Suppressor macrophage treated with lipopolysaccharide for 4 hours (primary cell): ENCODE measurements at regions not wholly inside any gene's neighbourhood (a gene's known extent, or its start where the extent isn't known, plus 50 kb on each side); places are given as distances from the start of the nearest gene placed in this dataset.

ENCODE experiments used
- DNase-seq: peaks from one replicate; pipeline ENCODE4 v3.0.0-alpha.2; 2020

DNA sequence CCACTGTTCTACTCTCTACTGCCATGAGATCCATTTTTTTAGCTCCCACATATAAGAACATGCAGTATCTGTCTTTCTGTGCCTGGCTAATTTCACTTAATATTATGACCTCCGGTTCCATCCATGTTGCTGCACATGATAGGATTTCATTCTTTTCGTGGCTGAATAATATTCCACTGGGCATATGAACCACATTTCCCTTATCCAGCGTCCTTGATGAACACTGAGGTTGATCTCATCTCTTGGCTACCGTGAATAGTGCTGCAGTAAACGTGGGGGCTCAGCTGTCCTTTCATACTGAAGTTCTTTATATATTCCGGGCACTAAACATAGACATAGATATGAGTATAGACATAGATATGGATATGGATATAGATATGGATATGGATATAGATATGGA, 109.3 kb upstream of the TNRC6C start:
- no peak for DNase-seq

DNA sequence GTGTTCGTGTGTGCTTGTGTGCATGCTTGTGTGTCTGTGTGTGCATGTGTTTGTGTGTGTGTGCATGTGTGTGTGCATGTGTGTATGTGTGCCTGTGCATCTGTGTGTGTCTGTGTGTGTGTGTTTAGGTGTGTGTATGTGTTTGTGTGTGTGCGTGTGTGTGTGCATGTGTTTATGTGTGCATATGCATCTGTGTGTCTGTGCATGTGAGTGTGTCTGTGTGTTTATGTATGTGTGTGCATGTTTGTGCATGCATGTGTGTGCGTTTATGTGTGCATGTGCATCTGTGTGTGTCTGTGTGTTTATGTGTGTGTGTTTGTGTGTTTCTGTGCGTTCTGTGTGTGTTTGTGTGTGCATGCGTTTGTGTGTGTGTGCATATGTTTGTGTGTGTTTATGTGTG, 106.6 kb upstream of the TNRC6C start:
- no peak for DNase-seq

DNA sequence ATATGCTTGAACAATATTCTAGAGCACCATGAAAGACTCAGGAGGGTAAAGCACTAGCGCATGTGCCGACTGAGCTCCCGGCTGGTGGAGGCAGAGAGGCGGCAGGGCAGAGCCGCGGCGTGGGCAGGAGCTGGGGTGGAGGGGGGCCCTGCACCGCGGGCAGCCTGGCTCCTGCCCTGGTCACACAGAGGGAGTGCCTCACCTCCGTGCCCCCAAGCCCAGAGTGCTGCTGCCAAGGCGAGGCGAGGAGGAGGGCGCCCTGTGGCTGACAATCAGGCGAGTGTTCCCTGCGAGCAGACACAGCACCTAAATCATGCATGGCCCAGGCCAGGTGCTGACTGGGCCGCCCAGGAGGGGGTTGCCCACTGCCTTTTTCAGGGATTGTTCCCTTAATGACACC, 105.8 kb upstream of the TNRC6C start:
- DNase-seq, result no peak

DNA sequence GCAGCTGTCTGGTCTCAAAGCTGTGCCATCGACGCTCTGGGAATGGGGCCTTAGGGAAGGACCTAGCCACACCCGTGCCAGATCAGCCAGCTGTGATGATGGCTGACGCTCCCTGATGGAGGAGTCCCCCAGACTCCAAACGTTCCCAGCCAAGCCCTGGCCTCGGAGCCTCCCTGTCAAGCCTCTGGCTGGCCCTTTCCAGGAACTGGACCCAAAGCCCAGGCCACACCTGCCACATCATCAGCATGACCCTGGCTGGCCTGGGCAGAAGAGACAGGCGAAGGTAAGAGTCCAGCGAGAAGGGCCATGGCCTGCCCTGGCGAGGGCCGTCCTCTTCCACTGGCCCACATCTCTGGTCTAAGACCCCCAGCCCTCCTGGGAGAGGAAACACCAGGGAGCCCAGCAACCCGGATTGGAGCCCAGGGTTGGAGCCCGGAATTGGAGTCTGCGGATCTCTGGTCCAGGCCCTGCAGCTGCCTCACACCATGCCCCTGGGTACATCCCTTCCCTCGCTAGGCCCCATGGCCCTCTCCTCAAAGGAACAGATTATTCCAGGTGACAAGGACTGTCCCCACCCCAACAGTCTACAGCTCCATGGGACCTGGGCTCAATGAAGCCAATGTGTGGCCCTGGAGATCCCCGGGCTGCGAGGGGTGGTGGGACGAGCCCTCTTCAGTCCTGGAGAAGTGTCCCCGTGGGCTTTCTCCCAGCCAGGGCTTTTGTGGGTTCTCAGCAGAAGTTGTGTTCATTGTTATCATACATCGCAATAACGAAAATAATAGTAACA, 105.1 kb upstream of the TNRC6C start:
- DNase-seq, result no peak

DNA sequence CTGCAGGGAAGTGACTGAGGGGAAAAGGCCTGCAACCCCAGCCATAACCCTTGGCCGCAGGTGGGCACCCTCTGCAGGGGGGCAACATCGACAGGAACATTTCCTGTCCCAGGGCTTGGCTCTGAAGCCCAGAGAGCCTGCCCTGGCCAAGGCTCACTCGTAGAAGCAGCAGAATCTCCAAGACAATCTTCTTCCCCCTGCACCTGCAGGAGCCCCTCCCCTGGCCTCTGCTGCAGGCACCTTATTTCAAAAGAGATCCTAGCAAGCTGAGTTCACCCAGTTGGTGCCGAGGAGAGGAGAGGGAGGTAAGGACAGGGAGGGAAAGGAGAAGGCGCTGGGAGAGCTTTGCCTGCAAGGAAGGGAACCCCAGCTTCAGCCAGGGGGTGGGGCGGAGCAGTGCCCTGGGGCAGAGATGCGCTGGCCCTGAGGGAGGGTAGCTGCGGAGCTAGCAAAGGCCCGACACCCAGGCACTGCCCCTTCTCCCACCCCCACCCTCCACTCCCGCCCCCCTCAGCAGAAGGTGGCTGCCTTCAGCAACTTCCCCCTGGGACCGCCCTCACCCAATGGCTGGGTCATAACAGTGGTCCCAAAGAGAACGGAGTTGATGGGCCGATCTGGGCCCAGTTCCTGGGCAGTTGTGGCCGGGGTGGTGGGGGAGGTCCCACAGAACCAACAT, 104.3 kb upstream of the TNRC6C start:
- no peak for DNase-seq

DNA sequence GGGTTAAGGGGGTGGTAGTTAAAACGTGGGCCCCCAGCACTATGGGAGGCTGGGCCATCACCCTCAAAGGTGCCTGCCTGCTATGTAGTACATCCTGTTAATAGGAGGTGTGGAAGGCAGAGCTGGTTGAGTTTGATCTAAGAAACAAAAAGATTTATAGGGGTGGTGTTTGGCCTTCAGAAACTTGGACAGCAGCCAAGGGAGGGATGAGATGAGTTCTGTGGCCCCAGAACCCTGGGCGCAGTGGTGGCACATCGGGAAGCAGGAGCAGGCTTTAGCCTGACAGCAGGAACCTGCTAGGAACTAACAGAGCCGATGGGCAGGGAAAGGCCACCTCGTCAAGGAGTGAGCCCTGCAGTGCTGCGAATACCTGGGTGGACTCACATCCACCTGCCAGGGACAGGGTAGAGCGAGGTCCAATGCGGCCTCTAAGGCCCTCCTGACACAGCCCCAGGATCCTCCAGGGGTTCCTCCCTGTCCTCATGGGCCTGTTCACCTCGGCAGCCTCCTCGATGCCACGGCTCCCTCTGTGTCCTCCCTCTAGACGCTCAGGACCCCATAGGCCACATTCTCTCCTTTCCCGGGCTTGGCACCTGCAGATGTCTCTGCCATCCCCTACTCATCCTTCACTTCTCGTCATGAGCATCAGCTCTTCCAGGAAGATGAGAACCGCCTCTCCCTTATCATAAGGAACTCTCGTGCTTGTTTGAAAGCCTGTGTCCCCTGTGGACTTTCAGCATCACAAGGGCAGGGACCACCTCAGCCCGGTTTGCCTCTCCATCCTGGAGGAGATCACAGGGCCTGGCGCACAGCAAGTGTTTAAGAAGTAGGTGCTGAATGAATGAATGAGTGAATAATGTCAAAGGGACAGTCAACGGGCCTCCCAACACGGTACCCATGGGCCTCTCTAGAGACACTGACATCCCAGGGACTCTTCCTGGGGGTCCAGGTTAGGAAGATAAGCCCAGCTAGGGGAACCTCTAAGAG, 103.5 kb upstream of the TNRC6C start:
- DNase-seq, result no peak

DNA sequence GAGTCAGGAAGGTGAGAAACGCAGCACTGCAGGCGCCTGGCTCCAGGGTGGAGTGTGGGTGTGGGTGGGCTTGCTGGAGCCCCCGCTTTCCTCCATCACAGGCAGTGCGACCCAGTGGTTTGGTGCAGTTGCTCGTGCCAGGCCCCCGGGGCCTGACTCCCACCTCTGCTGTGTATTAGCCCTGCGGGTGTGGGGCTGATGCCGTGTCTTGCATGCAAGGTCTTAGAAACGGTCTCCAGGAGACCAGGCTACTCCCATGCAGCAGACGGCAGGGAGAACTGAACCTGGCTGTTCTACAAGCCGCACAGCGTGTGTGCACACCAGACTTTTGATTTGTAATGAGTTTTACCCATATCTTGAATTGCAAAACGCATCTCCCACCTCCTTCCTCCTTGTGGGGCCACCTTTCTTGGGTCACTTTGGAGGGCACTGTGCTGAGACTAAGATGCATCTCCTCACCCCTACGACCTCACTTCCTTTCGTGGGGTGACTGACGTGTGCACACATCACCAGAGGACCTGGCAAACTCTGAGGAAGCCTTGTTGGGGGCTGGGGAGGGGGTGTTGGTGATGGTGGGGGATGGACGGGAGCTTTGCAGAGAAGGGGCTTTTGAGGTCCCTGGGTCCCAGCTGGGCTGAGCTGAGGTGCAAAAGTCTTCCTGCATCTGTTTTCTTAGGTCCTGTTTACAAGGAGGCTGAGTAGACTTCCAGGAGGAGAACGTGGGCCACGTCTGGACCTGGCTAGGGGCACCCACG, 101.8 kb upstream of the TNRC6C start:
- no peak for DNase-seq

DNA sequence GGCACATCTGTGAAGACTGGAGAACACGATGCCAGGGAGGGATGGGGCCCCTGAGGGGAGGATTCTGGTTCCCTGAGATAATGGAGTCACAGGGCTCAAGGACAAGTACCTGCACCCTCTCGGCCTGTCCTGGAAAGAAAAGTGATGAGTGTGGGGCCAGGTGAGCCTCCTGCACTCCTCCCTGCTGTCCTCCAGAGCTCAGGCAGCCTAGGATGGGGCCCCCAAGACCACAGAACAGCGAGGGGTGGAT, 101.3 kb upstream of the TNRC6C start:
- no peak for DNase-seq

DNA sequence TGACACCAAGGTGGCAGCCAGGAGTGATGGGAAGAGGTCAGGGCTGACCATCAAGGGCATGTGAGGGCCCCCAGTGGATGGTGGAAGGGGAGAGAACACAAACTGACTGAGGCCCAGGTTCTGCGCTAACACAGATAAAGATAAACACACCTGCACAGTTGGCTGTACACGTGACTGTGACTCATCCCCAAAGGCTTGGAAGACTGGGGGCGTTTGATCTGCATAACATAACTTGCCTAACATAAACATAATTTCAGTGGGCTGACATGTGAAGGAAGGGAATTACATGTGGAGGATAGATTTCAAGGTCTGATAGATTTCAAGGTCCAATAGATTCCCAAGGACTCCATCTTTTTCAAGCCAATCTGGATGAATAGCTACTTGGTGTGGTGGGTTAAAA, 100.9 kb upstream of the TNRC6C start:
- DNase-seq, result no peak

DNA sequence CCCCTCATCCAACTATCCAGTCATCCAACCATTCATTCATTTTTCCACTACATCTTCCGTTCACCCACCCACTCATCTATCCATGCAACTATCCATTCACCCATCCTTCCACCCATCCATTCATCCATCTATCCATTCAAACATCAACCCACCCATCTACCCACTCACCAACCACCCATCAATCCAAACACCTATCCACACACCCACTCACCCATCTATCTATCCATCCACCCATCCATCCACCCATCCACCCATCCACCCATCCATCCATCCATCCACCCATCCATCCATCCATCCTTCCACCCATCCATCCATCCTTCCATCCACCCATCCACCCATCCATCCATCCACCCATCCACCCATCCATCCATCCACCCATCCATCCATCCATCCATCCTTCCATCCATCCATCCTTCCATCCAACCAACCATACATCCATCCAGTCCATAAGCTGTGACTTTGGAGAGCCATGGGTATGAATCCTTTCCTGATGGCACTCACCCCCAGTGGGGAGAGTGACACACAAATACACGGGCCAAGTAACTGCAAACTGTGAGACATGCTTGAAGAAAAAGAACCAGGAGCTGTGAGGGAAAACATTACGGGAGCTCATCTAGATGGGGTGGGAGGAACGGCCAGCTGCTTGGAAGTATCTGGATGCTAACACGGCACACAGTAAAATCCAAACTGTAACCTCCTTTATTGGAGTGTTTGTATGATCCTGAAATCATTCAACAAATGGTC, 100.0 kb upstream of the TNRC6C start:
- DNase-seq, result no peak

DNA sequence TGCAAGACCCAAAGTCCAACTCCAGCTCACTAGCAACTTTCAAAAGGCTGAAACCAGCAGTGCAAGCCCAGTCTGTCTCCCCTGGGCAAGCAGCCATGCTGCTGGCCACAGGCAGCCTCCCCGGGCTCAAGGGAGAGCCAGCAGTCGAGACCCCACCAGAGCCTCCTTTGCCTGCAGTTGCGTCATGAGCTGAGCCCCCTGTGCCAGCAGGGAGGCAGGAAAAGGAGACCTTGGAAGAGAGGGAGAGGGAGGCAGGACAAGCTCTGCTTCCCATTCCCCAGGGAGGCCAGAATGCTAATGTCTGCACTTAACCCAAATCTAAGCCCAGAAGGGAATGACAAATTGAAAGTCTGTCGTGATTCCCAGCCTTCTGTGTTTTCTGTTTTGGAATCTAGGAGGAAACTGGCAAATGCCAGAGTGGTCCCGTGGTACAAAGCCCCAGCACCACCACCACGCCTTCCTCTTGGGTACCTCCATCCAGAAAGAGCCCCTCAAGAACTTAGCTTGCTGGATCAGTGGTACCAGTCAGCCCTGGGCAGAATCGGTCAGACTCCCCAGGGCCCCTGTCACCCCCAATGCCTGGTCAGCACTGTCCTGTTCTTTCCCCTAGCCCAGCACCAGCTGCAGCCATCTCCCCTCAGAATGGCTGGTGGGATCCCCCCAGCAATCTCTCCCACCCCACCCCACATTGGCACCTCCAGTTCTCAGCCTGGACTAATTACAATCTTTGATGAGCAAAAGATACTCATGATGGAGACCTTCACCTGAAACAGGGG, 99.3 kb upstream of the TNRC6C start:
- no peak for DNase-seq

DNA sequence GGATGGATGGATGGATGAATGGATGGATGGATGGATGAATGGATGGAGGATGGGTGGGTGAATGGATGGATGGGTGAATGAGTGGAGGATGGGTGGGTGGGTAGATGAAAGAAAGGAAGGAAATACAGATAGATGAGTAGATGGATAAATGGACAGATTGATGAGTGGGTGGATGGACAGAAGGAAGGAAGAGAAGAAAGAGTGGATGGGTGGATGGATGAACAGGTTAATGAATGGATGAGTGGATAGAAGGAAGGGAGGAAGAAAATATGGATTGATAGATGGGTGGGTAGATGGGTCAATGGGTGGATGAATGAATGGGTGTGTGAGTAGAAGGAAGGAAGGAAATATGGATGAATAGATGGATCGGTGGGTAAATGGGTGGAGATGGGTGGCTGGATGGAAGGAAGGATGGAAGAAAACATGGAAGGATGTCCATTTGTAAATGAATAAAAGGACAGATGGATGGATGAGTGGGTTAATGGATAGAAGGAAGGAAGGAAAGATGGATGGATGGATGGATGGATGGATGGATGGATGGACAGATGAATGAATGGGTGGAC, 97.3 kb upstream of the TNRC6C start:
- no peak for DNase-seq

DNA sequence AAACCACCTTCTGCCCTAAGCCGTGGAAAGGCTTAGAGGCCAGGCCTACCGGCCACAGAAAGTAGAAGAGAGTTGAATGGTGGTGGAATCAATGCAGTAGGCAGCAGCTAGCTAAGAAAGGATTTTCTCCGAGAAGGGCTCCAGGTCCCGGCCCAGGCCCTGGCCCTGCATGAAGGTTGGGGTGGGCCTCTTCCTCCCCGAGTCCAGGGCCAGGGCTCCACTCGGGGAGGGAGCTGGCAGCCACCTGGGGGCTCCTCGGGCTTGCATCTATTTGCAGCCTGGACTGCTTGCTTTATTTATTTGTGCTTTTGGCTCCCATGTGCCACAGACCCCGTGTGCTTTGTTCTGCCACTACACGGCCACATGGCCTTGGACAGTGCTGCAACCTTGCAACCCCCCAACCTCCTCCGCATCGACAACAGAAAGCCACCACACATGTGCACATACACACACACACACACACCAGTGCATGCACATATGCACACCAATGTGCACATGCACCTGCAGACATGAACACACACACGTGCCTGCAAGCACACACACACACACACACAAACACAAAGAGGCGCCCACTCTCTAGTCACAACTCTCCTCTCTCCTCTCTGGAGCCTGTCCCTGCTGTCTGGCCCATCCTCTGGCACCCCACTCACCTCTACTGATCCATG, 96.4 kb upstream of the TNRC6C start:
- no peak for DNase-seq

DNA sequence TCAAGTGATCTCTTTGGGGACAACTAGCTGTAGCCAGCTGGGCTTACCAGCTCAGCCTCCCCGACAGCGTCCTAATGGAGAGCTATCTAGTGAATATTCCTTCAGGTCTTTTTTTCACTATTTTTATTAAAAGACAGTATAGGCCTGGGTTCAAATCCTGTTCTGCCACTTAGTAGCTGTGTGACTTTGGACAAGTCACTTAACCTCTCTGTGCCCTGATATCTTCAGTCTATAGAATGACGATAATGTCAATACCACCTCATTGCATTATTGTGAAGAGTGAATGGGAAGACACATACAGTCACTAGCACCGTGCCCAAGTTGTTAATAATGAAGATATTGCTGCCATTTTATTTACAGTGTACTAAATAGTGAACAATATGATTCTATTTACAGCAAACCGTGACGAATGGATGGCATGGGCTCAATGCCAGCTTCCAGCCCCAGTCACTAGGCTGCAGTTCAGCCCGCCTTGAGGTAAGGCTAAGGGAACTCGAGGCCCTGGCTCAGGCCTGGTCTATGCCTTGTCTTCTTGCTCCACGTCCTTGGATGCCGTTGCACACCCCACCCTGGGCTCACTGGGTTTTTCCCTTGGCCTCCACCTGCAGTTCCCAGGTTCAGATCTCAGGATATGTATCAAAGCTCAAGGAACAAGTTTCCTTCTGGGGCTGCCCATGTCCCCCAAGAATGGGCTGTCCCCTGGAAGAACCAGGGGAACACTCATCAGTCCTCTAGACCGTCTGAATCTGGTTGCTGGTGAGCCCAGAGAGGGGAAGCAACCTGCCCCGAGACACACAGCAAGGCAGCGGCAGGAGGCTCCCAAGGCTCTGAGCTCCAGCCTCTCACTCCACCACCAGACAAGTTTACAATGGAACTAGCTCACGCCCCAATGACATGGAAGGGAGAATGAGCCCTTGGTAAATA, 95.4 kb upstream of the TNRC6C start:
- no peak for DNase-seq

DNA sequence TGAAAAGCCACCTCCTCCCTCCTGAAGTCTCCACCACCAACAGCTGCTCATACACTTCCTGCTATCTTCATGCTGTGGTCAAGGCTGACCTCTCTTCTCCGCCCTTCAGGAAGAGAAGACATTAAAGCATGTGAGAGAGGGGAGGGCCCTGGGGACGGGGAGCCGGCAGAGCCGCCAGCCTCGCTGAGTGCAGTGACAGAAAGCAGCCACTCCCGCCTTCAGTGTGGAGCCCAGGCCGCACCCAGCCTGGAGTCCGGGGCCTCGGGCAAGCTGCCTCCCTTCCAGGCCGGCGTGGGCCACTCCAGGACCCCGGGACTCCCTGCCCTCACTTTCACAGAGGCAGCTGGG, 94.7 kb upstream of the TNRC6C start:
- DNase-seq, result peak; percentile 55

DNA sequence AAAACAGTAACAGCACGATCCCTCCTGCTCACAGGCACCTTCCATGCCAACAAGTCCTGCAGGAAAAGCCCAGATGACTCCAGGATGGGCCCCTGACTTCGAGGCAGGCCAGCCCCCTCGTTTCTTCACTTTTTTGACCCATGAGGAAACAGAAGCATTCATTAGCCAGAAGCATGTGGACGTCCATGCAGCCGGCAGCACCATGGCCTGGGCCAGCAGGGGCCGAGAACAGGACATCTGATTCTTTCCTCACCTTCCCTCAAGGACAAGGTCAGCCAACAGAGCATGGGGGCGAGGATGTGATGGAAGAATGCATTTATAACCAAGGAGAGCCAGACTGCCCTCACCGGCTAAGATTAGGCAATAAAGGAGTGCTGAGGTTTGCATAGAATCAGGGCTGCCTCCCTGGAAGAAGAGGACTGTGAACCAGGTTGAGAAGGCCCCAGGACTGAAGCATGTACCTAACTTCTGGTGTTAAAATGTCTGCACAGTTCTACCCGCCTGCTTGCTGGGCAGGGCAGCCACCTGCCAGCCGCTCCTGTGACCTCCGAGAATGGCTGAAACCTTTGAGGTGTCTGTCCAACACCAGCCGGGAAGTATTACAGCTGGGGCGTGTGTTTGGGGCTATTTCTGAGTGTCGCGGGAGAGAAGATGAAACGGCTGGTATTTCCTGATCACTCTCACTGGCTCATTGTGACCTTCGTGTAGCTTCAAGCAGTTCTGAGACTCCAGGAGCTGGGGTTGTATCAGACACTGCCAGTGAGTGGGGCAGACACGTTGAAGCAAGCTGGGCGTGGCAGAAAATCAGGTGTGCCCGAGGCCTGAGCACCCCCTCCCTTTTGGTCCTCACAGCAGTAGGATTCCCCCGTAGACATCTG, 94.0 kb upstream of the TNRC6C start:
- DNase-seq, result no peak

DNA sequence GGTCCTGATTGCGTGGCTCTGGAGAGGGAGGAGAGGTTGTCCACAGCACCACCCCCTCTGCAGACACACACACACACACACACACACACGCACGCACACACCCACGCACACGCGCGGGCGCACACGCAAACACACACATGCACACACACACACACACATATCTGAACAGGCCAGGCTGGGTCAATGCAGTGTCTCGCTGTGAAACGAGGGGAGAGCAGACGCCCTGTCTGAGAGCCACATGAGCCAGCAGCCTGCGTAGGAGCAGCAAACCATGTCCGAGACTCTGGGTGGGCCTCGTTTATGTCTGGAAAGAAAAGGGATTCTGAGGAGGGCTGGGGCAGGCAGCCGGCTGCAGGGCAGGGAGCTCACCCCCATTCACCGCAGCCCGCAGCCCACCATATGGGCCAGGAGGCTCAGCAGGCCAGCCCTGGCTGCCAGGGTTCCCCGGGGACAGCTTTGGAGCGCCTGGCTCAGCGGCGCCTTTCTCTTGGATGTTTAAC, 93.3 kb upstream of the TNRC6C start:
- no peak for DNase-seq

DNA sequence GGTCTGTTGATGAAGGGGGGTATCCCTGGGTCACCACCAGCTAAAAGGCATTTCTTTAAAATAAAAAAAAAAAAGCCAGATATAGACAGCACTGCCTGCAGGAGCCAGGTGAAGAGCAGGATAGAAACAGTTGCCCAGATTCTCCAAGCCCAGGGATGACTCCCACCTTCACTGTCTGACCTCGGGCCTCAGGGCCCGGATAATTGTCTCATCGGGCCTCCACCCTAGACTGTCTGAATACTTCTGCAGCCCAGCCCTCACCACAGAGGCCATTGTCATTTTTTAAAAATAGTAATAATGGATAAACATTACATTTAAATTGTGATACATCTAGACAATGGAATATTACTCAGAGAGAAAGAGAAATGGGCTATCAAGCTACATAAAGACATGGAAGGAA, 92.8 kb upstream of the TNRC6C start:
- no peak for DNase-seq
